GM12891 (cell line): ENCODE measurements at regions not wholly inside any gene's neighbourhood (a gene's known extent, or its start where the extent isn't known, plus 50 kb on each side); places are given as distances from the start of the nearest gene placed in this dataset.

Experiments used
- DNase-seq: peaks from one replicate; pipeline ENCODE4 v3.0.0; 2011; ENCODE audit warnings: low spot score; ENCODE audit not compliant: insufficient read length
- FAIRE-seq: peaks from 2 replicates; lab custom pipeline; 2011; peaks lifted over from hg19 to GRCh38; lab: Jason Lieb, UNC
- PAX5 ChIP-seq: IDR thresholded peaks from 2 replicates; pipeline ENCODE4 v1.6.1; 2011; ENCODE audit warnings: low read length, moderate library complexity, mild to moderate bottlenecking; ENCODE audit not compliant: insufficient read depth, severe bottlenecking
- POLR2A ChIP-seq: IDR thresholded peaks from 2 replicates; pipeline ENCODE4 v1.6.1; 2011; ENCODE audit warnings: low read depth, low read length, control low read depth
- POLR2AphosphoS5 ChIP-seq: IDR thresholded peaks from 2 replicates; pipeline ENCODE4 v1.6.1; 2011; ENCODE audit warnings: low read depth, low read length, control low read depth
- POU2F2 ChIP-seq: IDR thresholded peaks from 2 replicates; pipeline ENCODE4 v1.6.1; 2011; ENCODE audit warnings: low read depth, mild to moderate bottlenecking, control low read depth, low read length, moderate library complexity
- SPI1 ChIP-seq: IDR thresholded peaks from 2 replicates; pipeline ENCODE4 v1.6.1; 2011; ENCODE audit warnings: low read depth, low read length, control low read depth
- TAF1 ChIP-seq: IDR thresholded peaks from 2 replicates; pipeline ENCODE4 v1.6.1; 2011; ENCODE audit warnings: low read depth, low read length, control low read depth

DNA sequence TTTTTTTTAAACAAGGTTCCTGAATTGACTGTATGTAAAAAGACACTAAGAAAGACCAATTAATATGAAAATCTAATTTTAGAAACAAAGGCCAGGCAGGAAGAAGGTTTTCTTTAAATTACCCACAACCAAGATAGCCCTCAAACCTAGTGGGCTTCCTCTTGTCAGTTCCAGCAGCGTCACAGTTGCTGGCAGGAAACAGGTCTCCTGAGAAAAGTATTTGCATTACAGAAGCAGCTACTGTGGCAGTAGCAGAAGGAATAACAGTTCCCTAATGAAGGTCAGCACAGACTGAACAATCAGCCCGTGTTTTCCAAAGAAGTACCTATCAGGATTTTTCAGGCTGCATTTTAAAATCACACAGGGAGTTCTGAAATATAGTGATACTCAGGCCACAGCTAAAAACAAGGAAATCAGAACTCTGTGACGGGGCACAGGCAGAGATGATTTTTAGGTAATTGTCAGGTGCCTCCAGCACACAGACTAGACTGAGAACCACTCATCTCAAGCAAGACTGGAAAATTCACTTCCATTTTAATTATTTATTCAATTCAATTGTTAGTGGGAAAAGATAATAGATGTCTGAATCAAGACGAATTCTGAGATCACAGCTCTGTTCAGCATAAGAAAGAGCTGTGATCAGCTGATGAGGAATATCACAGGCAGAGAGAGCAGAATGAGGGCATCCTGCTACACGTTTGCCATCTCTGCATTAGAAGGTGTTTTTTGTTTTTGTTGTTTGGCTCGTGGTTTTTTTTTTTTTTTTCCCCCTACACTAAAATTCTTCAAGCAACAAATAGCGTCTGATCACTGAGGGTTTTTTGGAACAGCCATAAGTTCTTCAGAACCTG, 230.5 kb upstream of the KHDRBS2 start:
- no peak for FAIRE-seq
- no peak for DNase-seq
- TF ChIP-seq POU2F2 (no peak), POLR2A (no peak), PAX5 (no peak), POLR2AphosphoS5 (no peak), SPI1 (no peak), TAF1 (no peak)

DNA sequence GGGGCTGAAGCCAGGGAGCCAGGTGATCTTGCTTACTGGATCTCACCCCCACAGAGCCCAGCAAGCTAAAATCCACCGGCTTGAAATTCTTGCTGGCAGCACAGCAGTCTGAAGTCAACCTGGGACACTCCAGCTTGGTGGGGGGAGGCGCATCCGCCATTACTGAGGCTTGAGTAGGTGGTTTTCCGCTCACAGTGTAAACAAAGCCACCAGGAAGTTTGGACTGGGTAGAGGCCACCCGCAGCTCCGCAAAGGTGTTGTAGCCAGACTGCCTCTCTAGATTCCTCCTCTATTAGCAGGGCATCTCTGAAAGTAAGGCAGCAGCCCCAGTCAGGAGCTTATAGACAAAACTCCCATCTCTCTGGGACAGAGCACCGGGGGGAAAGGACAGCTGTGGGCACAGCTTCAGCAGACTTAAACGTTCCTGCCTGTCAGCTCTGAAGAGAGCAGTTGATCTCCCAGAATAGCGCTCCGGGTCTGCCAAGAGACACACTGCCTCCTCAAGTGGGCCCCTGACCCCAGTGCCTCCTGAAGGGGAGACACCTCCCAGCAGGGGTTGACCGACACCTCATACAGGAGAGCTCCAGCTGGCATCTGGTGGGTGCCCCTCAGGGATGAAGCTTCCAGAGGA, 206.3 kb upstream of the KHDRBS2 start:
- DNase-seq (no peak), FAIRE-seq (no peak)
- TF ChIP-seq SPI1 (no peak), POU2F2 (no peak), POLR2A (no peak), TAF1 (no peak), POLR2AphosphoS5 (no peak), PAX5 (no peak)

DNA sequence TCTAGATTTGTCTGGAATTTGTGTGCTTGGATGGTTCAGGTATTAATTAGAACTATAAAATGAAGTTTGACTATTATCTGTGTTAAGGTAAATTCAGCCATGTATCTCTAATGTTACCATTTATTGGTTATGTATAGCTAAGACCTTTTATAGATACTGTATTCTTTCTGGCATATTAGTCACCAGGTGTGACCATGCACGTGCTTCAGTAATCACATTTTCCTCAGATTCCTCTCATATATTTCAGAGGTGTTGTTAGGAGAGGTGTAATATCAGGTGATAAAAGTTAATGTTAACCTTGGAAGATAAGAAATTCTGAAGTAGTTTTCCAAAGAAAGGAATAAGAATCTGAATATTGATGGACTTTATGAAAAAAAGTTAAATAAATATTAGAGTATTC, 194.5 kb upstream of the KHDRBS2 start:
- TF ChIP-seq POLR2AphosphoS5 (no peak), TAF1 (no peak)
- no peak for FAIRE-seq
- DNase-seq: no peak

DNA sequence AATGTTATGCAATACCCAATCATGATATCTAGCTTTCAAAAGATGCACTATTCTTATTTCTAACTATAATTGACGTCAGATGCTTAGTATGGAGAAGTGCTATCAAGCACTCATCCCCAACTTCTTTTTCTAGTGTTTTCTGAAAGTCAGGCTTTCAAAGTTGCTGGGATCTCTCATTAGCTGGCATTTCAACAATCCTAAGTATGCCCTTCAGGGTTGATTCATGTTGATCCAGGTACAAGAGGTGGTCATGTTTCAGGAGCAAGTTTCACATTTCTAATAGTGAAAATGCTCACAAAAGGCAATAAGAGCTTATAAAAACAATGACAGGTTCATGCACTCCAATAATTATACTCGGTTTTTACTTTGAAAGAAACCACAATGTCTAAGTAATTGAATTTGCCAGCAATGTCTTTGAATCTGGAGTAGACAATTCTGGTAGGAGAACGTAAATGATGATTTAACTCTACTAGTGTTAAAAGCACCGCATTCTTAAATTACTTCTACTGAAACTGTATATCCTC, 193.7 kb upstream of the KHDRBS2 start:
- DNase-seq (no peak), FAIRE-seq (no peak)
- TF ChIP-seq TAF1 (no peak), POLR2AphosphoS5 (no peak), PAX5 (no peak), POU2F2 (no peak), POLR2A (no peak), SPI1 (no peak)

DNA sequence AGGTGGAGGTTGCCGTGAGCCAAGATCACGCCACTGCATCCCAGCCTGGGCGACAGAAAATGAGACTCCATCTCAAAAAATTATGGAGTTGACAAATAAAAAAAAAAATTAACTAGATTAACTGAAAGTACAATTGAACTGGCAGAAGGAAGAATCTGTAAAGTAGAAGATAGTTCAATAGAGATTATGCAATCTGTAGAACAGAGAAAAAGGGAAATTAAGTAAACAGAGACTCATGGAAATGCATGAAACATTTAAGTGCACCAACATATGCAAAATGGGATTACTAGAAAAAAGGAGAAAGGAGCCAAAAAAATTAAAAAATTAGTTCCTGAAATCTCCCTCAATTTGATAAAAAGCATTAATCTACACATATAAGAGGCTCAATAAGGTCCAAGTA, 188.8 kb upstream of the KHDRBS2 start:
- TF ChIP-seq PAX5: no peak
- no peak for DNase-seq
- FAIRE-seq: no peak

DNA sequence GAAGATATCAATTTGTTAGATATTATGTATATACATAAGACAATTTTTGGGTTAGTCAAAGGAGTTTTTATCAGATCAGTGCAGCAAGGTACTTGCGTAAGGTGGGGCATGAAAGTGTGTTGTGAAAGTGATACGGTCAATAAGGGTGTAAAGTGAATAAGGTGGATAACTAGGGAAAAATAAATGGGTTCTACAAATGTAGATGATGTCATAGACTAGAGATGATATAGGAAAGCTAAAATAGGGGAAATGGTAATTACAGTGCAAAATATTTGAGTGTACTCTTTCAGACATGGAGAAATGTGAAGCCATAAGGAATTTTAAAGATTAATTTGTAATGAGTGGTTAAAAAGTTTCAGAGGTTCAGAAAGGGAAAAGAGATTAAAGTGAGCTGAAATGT, 180.6 kb upstream of the KHDRBS2 start:
- FAIRE-seq (no peak), DNase-seq (no peak)
- TF ChIP-seq POU2F2 (no peak), TAF1 (no peak), POLR2AphosphoS5 (no peak), PAX5 (no peak), SPI1 (no peak), POLR2A (no peak)

DNA sequence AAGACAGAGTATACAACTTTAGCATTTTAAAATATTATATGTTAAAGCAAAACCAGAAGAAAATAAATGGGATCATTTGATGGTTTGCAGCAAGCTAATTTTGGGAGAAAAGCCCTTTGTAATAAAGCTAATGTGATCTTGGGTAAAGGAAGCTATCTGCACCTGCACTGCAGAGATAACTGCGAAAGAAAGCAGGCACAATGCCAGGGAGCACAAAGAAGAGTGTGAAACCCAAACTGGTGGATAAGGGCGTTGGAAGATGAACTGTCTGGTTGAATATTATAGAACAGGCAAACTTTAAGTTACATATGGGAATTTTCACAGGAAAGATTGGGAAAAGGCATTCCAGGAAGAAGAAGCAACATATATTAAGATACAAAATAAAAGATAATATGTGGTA, 179.2 kb upstream of the KHDRBS2 start:
- FAIRE-seq: no peak
- no peak for TF ChIP-seq POLR2A
- no peak for TF ChIP-seq PAX5
- TF ChIP-seq TAF1: no peak
- TF ChIP-seq POLR2AphosphoS5: no peak
- no peak for TF ChIP-seq SPI1
- TF ChIP-seq POU2F2: no peak
- no peak for DNase-seq

DNA sequence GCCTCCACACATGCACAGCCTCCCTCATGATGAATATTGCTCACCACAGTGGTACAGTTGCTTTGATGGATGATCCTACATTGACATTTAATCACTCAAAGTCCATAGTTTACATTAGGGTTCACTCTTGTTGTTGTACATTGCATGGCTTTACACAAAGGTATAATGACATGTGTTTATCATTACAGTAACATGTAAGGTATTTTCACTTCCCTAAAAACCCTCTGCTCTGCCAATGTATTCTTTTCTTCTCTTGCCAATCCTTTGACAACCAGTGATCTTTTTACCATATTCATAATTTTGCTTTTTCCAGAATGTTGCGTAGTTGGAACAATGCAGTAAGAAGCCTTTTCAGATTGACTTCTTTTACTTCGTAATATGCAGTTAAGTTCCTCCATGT, 166.6 kb upstream of the KHDRBS2 start:
- DNase-seq (no peak), FAIRE-seq (no peak)
- TF ChIP-seq POLR2AphosphoS5 (no peak), SPI1 (peak; percentile 52; the same call in 1 of the 2 replicates), POU2F2 (no peak), PAX5 (no peak)

DNA sequence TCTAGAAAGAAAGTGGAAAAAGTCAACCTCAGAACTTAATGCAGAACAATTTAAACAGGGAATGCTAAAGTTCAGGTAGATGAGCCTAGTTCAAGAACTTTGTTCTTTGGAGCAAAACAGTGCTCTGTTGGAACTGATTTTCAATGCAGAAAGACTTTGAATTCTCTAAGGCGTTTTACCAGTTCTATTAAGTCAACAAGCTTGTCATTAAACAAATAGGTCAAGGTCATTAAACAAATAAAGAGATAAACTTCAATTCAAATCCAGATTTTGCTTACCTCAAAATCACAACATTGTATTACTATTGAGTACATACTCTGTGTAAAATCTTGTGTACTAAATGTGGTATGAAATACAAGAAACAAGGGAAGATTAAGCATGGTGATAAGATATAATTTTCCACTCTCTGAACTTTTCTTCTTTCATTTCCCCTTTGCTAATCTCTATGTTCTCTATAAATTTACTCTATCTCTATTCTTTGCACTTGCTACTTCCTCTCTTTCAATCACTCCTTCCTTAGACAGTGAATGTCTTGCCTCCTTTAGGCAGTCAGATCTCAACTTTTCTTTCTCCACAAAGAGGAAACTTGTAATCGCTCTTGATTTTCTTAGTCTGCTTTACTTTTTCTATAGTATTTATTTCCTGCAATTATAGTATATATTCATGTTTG, 160.8 kb upstream of the KHDRBS2 start:
- FAIRE-seq (no peak), DNase-seq (no peak)
- TF ChIP-seq PAX5 (no peak), SPI1 (no peak), POU2F2 (no peak), POLR2AphosphoS5 (no peak), POLR2A (no peak), TAF1 (no peak)

DNA sequence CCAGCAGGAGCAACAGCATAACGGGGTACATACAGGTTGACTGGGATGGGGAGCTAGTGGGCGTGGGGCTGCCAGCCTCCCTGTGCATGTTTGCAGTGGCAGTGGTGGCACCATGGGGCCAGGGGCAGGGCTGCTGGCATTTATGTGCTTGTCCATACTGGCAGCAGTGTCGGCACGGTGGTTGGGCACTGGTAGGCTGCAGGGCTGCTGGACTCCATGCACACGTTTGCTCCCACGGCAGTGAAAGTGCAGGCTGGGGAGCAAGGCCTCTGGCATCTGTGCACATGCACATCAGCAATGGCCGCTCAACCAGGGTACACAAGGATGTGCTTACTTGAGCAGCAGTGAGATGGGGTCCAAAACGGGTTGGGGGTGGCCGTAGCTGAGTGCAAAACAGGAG, 159.5 kb upstream of the KHDRBS2 start:
- FAIRE-seq (no peak), DNase-seq (no peak)
- no peak for TF ChIP-seq PAX5
- no peak for TF ChIP-seq POLR2A
- no peak for TF ChIP-seq SPI1
- TF ChIP-seq POLR2AphosphoS5: no peak
- TF ChIP-seq POU2F2: no peak
- TF ChIP-seq TAF1: no peak
